ENCODE measurements at regions not wholly inside any gene's neighbourhood (a gene's known extent, or its start where the extent isn't known, plus 50 kb on each side); places are given as distances from the start of the nearest gene placed in this dataset.
A peak's percentile ranks its signal among the peaks of the same experiment; 100 is the strongest.

DNA sequence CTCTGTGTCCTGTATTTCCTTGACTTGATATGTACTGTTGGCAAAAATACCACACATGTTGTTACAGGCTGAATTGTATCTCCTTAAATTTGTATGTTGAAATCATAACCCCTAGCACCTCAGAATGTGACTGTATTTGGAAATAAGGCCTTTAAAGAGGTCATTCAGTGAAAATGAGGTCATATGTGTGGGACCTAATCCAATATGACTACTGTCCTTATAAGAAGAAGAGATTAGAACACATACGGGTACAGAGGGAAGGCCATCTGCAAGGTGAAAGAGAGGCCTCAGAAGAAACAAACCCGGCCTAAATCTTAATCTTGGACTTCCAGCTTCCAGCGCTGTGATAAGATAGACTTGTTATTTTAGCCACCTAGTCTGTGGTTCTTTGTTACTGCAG is 202.5 kb downstream of the NUFIP1 start:
- DNase-seq (ENCODE audit: low read depth, low spot score) (no peak), FAIRE-seq (no peak)

GRCh38 chr13:44785401-44785800 is 203.9 kb downstream of the NUFIP1 start:
- Histone ChIP-seq H3K9me1 (ENCODE audit: control insufficient read depth, extremely low read depth, insufficient read depth, low read length) (no peaks in the 10 kb centered on the region), H2AFZ (ENCODE audit: control insufficient read depth, low read length) (no peak overlapping the region), H3K9me3 (ENCODE audit: control insufficient read depth, low read depth, low read length) (no peaks in the 10 kb centered on the region), H3K4me3 (ENCODE audit: control insufficient read depth in 2 of 3, extremely low read depth in 1 of 3, insufficient read depth in 2 of 3, low read depth in 1 of 3, low read length in 3 of 3) (no peak overlapping the region), H4K20me1 (ENCODE audit: control insufficient read depth, extremely low read depth, insufficient read depth, low read length) (no peaks in the 10 kb centered on the region), H3K27ac (ENCODE audit: control insufficient read depth, insufficient read depth, low read length) (no peak overlapping the region), H3K4me2 (ENCODE audit: control insufficient read depth, extremely low read depth, insufficient read depth, low read depth, low read length) (no peak overlapping the region), H3K79me2 (ENCODE audit: control insufficient read depth, insufficient read depth, low read length) (no peaks in the 10 kb centered on the region), H3K27me3 (ENCODE audit: control insufficient read depth, extremely low read depth, insufficient read depth, low read length) (no peaks in the 10 kb centered on the region), H3K36me3 (ENCODE audit: control insufficient read depth in 2 of 2, extremely low read depth in 1 of 2, insufficient read depth in 2 of 2, low read length in 2 of 2) (no peaks in the 10 kb centered on the region), H3K9ac (ENCODE audit: control insufficient read depth, extremely low read depth, insufficient read depth, low read length) (no peak overlapping the region), H3K4me1 (ENCODE audit: control insufficient read depth, extremely low read depth, insufficient read depth, low read length) (peaks cover 5% of the 10 kb centered on the region)
- DNase-seq (ENCODE audit: low read depth, low spot score) = no peak
- TF ChIP-seq CTCF (optimal IDR thresholded peaks at IDR 0.05 in 1 of 3, IDR thresholded peaks at IDR 0.05 in 1 of 3, conservative IDR thresholded peaks at IDR 0.05 in 1 of 3; ENCODE audit: extremely low read depth in 1 of 3, insufficient read depth in 2 of 3, low read length in 3 of 3) = no peak
- dilution Hi-C loops (cut with MboI; ENCODE audit: extremely low pct_ligation_motif_present, low sequenced_read_pairs) = no loop called here
- no peak for FAIRE-seq

More for the DNA sequence above, 202.5 kb downstream of the NUFIP1 start:
- H3K27ac ChIP-seq (ENCODE audit: control insufficient read depth, insufficient read depth, low read length) = no peak overlapping the region
- H3K9ac ChIP-seq (ENCODE audit: control insufficient read depth, extremely low read depth, insufficient read depth, low read length) = no peak overlapping the region
- no peak overlapping the region for H3K4me3 ChIP-seq (ENCODE audit: control insufficient read depth in 2 of 3, extremely low read depth in 1 of 3, insufficient read depth in 2 of 3, low read depth in 1 of 3, low read length in 3 of 3)
- dilution Hi-C loops (cut with MboI; ENCODE audit: extremely low pct_ligation_motif_present, low sequenced_read_pairs) = no loop called here
- H3K9me1 ChIP-seq (ENCODE audit: control insufficient read depth, extremely low read depth, insufficient read depth, low read length) = no peaks in the 10 kb centered on the region
- no peaks in the 10 kb centered on the region for H3K9me3 ChIP-seq (ENCODE audit: control insufficient read depth, low read depth, low read length)
- no peaks in the 10 kb centered on the region for H3K27me3 ChIP-seq (ENCODE audit: control insufficient read depth, extremely low read depth, insufficient read depth, low read length)
- peaks cover 10% of the 10 kb centered on the region for H3K4me1 ChIP-seq (ENCODE audit: control insufficient read depth, extremely low read depth, insufficient read depth, low read length)
- no peak overlapping the region for H3K4me2 ChIP-seq (ENCODE audit: control insufficient read depth, extremely low read depth, insufficient read depth, low read depth, low read length)
- peak overlapping the region; percentile 13 for H2AFZ ChIP-seq (ENCODE audit: control insufficient read depth, low read length)
- no peaks in the 10 kb centered on the region for H3K36me3 ChIP-seq (ENCODE audit: control insufficient read depth in 2 of 2, extremely low read depth in 1 of 2, insufficient read depth in 2 of 2, low read length in 2 of 2)
- no peaks in the 10 kb centered on the region for H3K79me2 ChIP-seq (ENCODE audit: control insufficient read depth, insufficient read depth, low read length)
- no peak for TF ChIP-seq CTCF (optimal IDR thresholded peaks at IDR 0.05 in 1 of 3, IDR thresholded peaks at IDR 0.05 in 1 of 3, conservative IDR thresholded peaks at IDR 0.05 in 1 of 3; ENCODE audit: extremely low read depth in 1 of 3, insufficient read depth in 2 of 3, low read length in 3 of 3)
- no peak for TF ChIP-seq EZH2 (IDR thresholded peaks at IDR 0.05; ENCODE audit: low read length)
- no peaks in the 10 kb centered on the region for H4K20me1 ChIP-seq (ENCODE audit: control insufficient read depth, extremely low read depth, insufficient read depth, low read length)

Data from keratinocyte (primary cell).